D721Med (cell line): ENCODE measurements at regions not wholly inside any gene's neighbourhood (a gene's known extent, or its start where the extent isn't known, plus 50 kb on each side); places are given as distances from the start of the nearest gene placed in this dataset.

ENCODE experiments used
- DNase-seq: peaks from one replicate; pipeline ENCODE4 v3.0.0; 2011; ENCODE audit warnings: low spot score; ENCODE audit not compliant: insufficient read length
- FAIRE-seq: peaks from 2 replicates; lab custom pipeline; 2011; peaks lifted over from hg19 to GRCh38; lab: Jason Lieb, UNC
- TF ChIP-seq, protein P1 (sequence below): IDR thresholded peaks from 2 replicates; pipeline ENCODE4 v1.5.1; 2012; ENCODE audit warnings: mild to moderate bottlenecking, control low read depth; ENCODE audit not compliant: insufficient read depth; ENCODE audit errors: missing control alignments

DNA sequence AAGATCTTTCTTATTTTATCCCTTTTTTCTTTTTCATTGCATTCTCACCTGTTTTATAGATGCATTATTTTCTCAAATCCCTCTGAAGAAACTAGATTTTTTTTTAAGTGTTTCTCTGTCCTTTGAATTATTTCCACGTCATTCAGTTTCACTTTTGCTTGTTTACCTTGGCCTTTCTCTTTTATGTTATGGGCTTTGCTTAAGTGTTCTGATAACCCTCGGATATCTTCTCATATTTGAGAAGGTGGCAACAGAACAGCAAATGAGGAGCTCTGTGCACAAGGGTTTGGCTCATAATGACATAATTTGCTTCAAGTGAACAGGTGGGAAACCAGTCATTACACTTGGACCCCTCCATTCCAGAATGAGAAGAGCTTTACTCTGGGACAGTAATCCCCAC, 111.9 kb downstream of the C1D start:
- DNase-seq (no peak), FAIRE-seq (no peak)
- TF ChIP-seq, protein P1, sequence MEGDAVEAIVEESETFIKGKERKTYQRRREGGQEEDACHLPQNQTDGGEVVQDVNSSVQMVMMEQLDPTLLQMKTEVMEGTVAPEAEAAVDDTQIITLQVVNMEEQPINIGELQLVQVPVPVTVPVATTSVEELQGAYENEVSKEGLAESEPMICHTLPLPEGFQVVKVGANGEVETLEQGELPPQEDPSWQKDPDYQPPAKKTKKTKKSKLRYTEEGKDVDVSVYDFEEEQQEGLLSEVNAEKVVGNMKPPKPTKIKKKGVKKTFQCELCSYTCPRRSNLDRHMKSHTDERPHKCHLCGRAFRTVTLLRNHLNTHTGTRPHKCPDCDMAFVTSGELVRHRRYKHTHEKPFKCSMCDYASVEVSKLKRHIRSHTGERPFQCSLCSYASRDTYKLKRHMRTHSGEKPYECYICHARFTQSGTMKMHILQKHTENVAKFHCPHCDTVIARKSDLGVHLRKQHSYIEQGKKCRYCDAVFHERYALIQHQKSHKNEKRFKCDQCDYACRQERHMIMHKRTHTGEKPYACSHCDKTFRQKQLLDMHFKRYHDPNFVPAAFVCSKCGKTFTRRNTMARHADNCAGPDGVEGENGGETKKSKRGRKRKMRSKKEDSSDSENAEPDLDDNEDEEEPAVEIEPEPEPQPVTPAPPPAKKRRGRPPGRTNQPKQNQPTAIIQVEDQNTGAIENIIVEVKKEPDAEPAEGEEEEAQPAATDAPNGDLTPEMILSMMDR, result no peak

DNA sequence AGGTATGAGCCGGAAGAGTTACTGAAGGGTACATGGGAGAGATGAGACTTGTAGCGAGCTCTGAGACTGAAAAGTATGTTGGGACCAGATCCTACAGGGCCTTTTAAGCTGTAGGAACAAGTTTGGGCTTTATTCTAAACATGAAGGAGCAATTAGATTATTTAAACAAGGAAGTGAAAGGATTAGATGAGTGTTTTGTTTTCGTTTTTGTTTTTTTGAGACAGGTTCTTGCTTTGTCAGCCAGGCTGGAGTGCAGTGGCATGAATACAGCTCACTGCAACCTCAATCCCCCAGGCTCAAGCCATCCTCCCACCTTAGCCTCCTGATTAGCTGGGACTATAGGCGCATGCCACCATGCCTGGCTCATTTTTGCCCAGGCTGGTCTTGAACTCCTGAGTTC, 110.7 kb downstream of the C1D start:
- no peak for DNase-seq
- FAIRE-seq, result no peak
- TF ChIP-seq, protein P1, result no peak

DNA sequence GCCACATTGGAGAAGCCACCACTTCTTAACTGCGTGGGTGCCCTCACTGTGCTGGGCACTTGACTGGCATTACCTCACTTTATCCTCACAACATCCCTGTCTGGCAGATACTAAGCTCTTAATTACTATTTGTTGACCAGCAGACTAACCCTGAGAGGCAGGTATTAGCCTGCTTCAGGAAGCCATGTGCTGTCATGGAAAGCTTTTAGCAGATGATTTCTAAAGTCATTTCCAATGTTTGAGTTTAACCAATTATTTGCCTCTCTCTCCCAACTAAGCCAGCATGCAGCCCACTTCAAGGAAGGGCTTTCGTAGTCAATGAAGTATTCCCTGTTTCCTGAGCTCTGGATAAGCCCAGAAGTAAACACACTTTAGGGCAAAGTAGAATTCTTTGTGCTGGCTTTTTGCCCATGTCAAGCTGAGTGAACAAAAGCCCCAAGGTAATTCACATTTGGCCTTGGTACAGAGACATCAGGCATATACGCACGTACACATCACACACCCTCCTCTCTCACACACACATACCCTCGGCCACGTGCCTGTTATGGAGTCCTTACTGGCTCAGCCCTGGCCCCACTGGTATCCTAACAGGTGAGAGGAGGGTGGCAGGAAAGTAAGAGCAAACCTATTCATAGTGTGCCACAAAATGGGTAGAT, 108.6 kb downstream of the C1D start:
- FAIRE-seq (peak; percentile 86), DNase-seq (peak; percentile 24)
- TF ChIP-seq, protein P1, result no peak

DNA sequence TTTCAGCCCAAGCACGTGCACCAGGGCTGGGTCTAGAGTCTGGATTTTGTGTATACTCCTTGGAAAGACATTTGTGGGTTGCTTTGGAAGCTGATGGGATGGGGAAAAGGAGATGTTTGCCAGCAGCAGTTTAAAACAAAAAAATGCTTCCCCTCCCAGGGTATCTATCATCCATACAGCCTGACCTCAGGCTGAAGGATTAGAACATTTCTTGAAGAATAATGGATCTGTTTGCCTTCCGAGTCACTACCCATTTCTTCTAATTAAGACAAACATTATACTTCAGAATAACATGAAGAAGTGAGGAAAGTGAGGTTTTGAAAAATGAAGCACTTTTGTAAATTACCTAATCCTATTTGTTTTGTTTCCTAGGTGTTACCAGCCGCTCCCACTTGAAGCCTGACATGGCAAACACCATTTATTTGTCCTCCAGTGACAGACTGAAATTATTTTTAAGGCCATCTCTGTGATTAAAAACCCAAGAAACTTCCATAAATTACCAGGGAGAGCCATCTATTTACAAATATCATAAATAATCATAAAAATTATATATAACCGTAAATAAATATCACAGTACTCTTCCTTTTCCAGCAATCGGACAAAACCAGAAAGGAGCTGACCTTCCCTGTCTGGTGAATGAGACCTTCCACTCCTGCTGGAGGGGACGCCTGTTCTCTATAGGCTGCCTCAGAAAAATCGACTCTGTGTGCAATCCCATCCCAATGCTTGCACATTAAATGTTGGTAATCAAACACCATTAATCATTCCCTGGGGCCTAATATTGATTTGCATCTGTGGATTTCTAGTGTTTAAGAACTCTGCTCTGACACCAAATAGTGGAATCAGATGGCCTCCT, 106.8 kb downstream of the C1D start:
- DNase-seq, result no peak
- FAIRE-seq, result no peak
- TF ChIP-seq, protein P1, result no peak

DNA sequence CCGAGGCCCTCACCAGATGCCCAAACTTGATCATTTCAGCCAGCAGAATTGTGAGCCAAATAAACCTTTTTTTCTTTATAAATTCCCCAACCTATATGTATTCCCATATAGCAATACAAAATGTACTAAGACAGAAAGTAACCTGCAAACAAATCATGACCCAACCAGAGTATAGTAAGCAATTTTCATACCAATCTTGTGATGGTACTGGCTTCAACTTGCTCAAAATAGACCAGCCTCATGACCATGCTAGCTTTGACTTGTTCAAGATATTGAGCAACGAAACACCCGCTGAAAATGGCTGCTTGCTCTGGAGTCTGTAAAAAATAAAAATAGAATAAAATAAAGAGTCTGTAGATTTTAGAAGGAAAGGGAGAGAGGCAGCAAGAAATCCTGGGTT, 97.6 kb downstream of the C1D start:
- no peak for DNase-seq
- TF ChIP-seq, protein P1, result no peak
- FAIRE-seq, result no peak

DNA sequence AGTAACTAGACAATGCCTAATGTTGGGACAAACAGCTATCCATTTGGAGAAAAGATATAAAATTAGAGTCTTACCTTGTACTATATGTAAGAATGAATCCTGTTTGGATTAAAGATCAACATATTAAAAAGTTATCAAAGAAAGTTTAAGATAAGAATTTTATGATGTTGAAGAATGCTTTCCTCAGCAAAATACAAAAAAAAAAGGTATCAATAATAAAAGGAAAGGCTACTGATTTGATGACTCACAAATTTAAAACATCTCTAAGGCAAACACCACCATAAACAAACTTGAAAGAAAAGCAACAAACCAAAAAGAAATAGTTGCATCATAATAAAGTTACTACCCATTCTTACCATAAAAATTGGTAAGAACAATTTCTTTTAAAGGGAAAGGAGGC, 92.7 kb downstream of the C1D start:
- TF ChIP-seq, protein P1, result no peak
- FAIRE-seq, result no peak
- DNase-seq, result no peak

DNA sequence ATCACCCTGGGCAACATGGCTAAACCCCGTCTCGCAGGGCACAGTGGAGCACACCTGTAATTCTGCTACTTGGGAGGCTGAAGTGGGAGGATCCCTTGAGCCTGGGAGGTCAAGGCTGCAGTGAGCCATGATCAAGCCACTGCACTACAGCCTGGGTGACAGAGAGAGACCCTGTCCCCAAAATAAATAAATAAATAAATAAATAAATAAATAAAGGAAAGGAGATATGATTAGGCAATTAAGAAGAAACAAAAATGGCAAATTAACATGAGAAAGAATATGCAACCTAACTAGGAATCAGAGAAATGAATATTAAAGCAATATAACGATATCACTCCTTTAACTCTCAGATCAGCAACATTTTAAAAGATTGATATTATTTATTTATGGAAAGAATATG, 92.3 kb downstream of the C1D start:
- no peak for FAIRE-seq
- no peak for DNase-seq
- TF ChIP-seq, protein P1, result no peak
